ENCODE measurements at regions not wholly inside any gene's neighbourhood (a gene's known extent, or its start where the extent isn't known, plus 50 kb on each side); places are given as distances from the start of the nearest gene placed in this dataset.

DNA sequence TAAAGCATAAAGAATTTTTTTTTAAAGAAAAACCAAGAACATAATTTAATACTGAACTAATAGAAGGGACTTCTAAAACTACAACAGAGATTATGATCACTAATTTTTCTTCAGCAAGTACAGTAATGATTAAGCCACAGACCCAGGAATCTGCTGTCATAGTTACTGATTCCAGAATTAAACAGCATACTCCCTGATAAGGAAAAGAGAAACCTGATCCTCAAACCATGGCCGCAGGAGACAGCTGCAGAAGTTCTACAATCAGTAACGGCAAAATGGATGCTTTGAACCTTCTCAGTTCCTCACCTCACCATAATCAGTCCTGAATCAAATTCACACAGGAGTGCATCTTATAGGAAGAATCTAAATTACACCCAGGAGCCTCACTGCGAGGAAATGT, 939.0 kb upstream of the SLITRK1 start (continued):
- no peak for TF ChIP-seq ETS1 (IDR thresholded peaks at IDR 0.05)
- no peak for TF ChIP-seq EZH2phosphoT487 (IDR thresholded peaks at IDR 0.05; ENCODE audit: unreplicated experiment)
- TF ChIP-seq, protein P1, sequence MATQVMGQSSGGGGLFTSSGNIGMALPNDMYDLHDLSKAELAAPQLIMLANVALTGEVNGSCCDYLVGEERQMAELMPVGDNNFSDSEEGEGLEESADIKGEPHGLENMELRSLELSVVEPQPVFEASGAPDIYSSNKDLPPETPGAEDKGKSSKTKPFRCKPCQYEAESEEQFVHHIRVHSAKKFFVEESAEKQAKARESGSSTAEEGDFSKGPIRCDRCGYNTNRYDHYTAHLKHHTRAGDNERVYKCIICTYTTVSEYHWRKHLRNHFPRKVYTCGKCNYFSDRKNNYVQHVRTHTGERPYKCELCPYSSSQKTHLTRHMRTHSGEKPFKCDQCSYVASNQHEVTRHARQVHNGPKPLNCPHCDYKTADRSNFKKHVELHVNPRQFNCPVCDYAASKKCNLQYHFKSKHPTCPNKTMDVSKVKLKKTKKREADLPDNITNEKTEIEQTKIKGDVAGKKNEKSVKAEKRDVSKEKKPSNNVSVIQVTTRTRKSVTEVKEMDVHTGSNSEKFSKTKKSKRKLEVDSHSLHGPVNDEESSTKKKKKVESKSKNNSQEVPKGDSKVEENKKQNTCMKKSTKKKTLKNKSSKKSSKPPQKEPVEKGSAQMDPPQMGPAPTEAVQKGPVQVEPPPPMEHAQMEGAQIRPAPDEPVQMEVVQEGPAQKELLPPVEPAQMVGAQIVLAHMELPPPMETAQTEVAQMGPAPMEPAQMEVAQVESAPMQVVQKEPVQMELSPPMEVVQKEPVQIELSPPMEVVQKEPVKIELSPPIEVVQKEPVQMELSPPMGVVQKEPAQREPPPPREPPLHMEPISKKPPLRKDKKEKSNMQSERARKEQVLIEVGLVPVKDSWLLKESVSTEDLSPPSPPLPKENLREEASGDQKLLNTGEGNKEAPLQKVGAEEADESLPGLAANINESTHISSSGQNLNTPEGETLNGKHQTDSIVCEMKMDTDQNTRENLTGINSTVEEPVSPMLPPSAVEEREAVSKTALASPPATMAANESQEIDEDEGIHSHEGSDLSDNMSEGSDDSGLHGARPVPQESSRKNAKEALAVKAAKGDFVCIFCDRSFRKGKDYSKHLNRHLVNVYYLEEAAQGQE (IDR thresholded peaks at IDR 0.05; ENCODE audit: unreplicated experiment), result no peak

GRCh38 chr13:84816567-84817105, 934.4 kb upstream of the SLITRK1 start:
- Mint-ChIP-seq H3K27me3 (ENCODE audit: insufficient read depth, low read depth, poor library complexity) (no peaks in the 10 kb centered on the region), H3K27ac (peak overlapping the region; percentile 10), H3K9me3 (no peaks in the 10 kb centered on the region; the same call in 2 of the 3 replicates), H3K4me3 (no peak overlapping the region), H3K36me3 (ENCODE audit: low read depth) (peaks cover 5% of the 10 kb centered on the region; the same call in 2 of the 3 replicates), H3K4me1 (peaks cover 8% of the 10 kb centered on the region)
- Histone ChIP-seq H3K79me2 (replicated peaks; ENCODE audit: insufficient read depth) (no peaks in the 10 kb centered on the region), H3K4me3 (no peak overlapping the region), H4K20me1 (replicated peaks; ENCODE audit: insufficient read depth) (no peaks in the 10 kb centered on the region), H3K27ac (ENCODE audit: low read depth) (no peak overlapping the region), H3K9me2 (ENCODE audit: insufficient read depth) (0 out of 2 replicates have a peak, but pooled peaks cover 2% of the 10 kb centered on the region), H3K4me2 (no peak overlapping the region), H3K4me1 (ENCODE audit: insufficient read depth) (peaks cover 4% of the 10 kb centered on the region; the same call in 1 of the 2 replicates), H2AFZ (no peak overlapping the region), H3K27me3 (ENCODE audit: insufficient read depth) (no peaks in the 10 kb centered on the region), H3K36me3 (ENCODE audit: insufficient read depth) (no peaks in the 10 kb centered on the region), H3F3A (replicated peaks; ENCODE audit: low read depth) (no peaks in the 10 kb centered on the region)
- DNase-seq (ENCODE audit: low spot score) (no peak), ATAC-seq (no peak)
- TF ChIP-seq JUNB (IDR thresholded peaks at IDR 0.05; ENCODE audit: unreplicated experiment), result no peak
- TF ChIP-seq NANOG (IDR thresholded peaks at IDR 0.05; ENCODE audit: borderline replicate concordance), result no peak
- no peak for TF ChIP-seq POLR2AphosphoS5 (IDR thresholded peaks at IDR 0.05; ENCODE audit: low read depth)
- TF ChIP-seq, protein P1 (IDR thresholded peaks at IDR 0.05; ENCODE audit: unreplicated experiment), result no peak
- no peak for TF ChIP-seq EZH2phosphoT487 (IDR thresholded peaks at IDR 0.05; ENCODE audit: unreplicated experiment)
- TF ChIP-seq ZNF331 (CRISPR knock-in tag; IDR thresholded peaks at IDR 0.05; ENCODE audit: low read depth), result no peak
- no peak for TF ChIP-seq CTCF (conservative IDR thresholded peaks at IDR 0.05; ENCODE audit: low read depth in 2 of 2)
- TF ChIP-seq EZH2 (IDR thresholded peaks at IDR 0.05; ENCODE audit: low read depth, unreplicated experiment), result no peak
